Lower leg skin (tissue), 4 donors: ENCODE measurements at regions not wholly inside any gene's neighbourhood (a gene's known extent, or its start where the extent isn't known, plus 50 kb on each side); places are given as distances from the start of the nearest gene placed in this dataset.
A peak's percentile ranks its signal among the peaks of the same experiment; 100 is the strongest.
"Not testable (repeated sequence)": the region's sequence is repeated elsewhere in the genome, so short reads cannot be mapped to it uniquely, and the experiment has no call there.

Source experiments
- DNase-seq, 2 donors: peaks; one replicate each; pipeline ENCODE4 v3.0.0-alpha.2; 2019; ENCODE audit warnings: low spot score in 2 of 2
- H3K4me3 ChIP-seq: fragments of 200-600 bp; sonication (generic); 2 replicates; pipeline ENCODE4 v1.5.1; 2017; ENCODE audit warnings: mild to moderate bottlenecking, low read depth; ENCODE audit not compliant: poor library complexity, severe bottlenecking
- CTCF ChIP-seq, 3 donors: fragments of 450-650 bp; IDR thresholded peaks; one replicate each; pipeline ENCODE4 v1.5.1; 2016; ENCODE audit warnings: antibody characterized with exemption in 3 of 3, mild to moderate bottlenecking in 3 of 3, moderate library complexity in 2 of 3
- POLR2A ChIP-seq, 2 donors: fragments of 450-650 bp; IDR thresholded peaks; one replicate each; pipeline ENCODE4 v1.6.1; 2016 to 2017; ENCODE audit warnings: antibody characterized with exemption in 2 of 2, mild to moderate bottlenecking in 1 of 2, moderate library complexity in 1 of 2
- WGBS, 2 donors: methylation state at CpG; one replicate each; pipeline ENCODE4 v1.1.5; 2018; 5-methylcytosine and 5-hydroxymethylcytosine counted together
- intact Hi-C: fragments of 100-400 bp; cut with DNase I; formaldehyde crosslinking; loops from one replicate; pipeline ENCODE4 v1.15.0; 2023; ENCODE audit warnings: low total_unique reads

GRCh38 chr20:48360342-48360975, 467.3 kb downstream of the PREX1 start:
- intact Hi-C loops: no loop called here
- no peak for DNase-seq
- TF ChIP-seq CTCF (IDR thresholded peaks at IDR 0.05) (no peak), POLR2A (IDR thresholded peaks at IDR 0.05) (no peak)
- WGBS, 2 donors: 67 to 69% methylated on average over 9 of the region's 9 CpGs
- H3K4me3 ChIP-seq: no peak overlapping the region

- no peak for TF ChIP-seq POLR2A (IDR thresholded peaks at IDR 0.05)
- no peak overlapping the region for H3K4me3 ChIP-seq
- no peak for DNase-seq
- 49 to 52% methylated on average over 17 of the region's 17 CpGs for WGBS, 2 donors
- intact Hi-C loops: no loop called here
Observed at GRCh38 chr20:48359692-48360341, 468.0 kb downstream of the PREX1 start.

- H3K4me3 ChIP-seq, intact Hi-C loops, DNase-seq: not testable (repeated sequence)
- 33 to 66% methylated on average over 7 to 8 of the region's 8 CpGs for WGBS, 2 donors
Observed at GRCh38 chr20:48359055-48359390, 468.8 kb downstream of the PREX1 start.

GRCh38 chr20:48358176-48359054, 469.4 kb downstream of the PREX1 start:
- 83 to 85% methylated on average over 11 of the region's 11 CpGs for WGBS, 2 donors

GRCh38 chr20:48357714-48358113, 470.1 kb downstream of the PREX1 start:
- intact Hi-C loops: no loop called here
- no peak for DNase-seq
- H3K4me3 ChIP-seq: no peak overlapping the region
- WGBS, 2 donors: 81 to 93% methylated on average over 4 of the region's 4 CpGs
- TF ChIP-seq CTCF (IDR thresholded peaks at IDR 0.05) (no peak), POLR2A (IDR thresholded peaks at IDR 0.05) (no peak)

More at GRCh38 chr20:48358176-48359054, 469.4 kb downstream of the PREX1 start:
- intact Hi-C loops: no loop called here
- TF ChIP-seq POLR2A (IDR thresholded peaks at IDR 0.05) (no peak), CTCF (IDR thresholded peaks at IDR 0.05) (no peak)
- peak in 1 of 2 donors; percentile 59 for DNase-seq
- no peak overlapping the region for H3K4me3 ChIP-seq

GRCh38 chr20:48354903-48355302, 472.9 kb downstream of the PREX1 start:
- 90 to 93% methylated on average over 1 of the region's 1 CpG for WGBS, 2 donors
- no peak overlapping the region for H3K4me3 ChIP-seq
- TF ChIP-seq CTCF (IDR thresholded peaks at IDR 0.05) (no peak), POLR2A (IDR thresholded peaks at IDR 0.05) (no peak)
- no peak for DNase-seq
- intact Hi-C loops: no loop called here
